ENCODE measurements at regions not wholly inside any gene's neighbourhood (a gene's known extent, or its start where the extent isn't known, plus 50 kb on each side); places are given as distances from the start of the nearest gene placed in this dataset.

DNA sequence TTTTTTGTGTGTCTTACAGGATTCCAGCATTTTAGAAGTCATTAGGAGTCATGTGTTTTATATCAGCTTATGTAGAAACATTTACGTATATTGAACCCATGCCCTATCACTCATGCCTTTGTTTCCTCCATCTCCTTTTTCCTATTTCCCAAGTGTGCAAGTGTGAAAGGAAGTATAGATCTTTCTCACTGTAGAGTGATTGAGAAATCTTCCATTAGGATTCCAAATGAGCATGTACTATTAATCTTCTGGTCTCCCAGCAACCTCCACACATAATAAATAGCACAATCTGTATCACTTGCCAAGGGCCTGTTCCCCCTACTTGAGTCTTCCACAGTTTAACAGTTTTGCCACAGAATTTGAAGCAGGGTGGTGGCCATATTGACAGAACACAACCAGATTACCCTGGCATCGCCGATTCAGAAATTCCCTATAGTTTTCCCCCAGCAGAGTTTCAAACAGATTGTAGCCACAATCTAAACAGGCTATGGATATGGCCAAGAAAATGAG, 1052.8 kb downstream of the TTLL7 start:
- H3K36me3 ChIP-seq, result no peaks in the 10 kb centered on the region
- H3K27me3 ChIP-seq, result no peaks in the 10 kb centered on the region
- TF ChIP-seq POLR2A (IDR thresholded peaks at IDR 0.05), result no peak
- TF ChIP-seq, protein P1, sequence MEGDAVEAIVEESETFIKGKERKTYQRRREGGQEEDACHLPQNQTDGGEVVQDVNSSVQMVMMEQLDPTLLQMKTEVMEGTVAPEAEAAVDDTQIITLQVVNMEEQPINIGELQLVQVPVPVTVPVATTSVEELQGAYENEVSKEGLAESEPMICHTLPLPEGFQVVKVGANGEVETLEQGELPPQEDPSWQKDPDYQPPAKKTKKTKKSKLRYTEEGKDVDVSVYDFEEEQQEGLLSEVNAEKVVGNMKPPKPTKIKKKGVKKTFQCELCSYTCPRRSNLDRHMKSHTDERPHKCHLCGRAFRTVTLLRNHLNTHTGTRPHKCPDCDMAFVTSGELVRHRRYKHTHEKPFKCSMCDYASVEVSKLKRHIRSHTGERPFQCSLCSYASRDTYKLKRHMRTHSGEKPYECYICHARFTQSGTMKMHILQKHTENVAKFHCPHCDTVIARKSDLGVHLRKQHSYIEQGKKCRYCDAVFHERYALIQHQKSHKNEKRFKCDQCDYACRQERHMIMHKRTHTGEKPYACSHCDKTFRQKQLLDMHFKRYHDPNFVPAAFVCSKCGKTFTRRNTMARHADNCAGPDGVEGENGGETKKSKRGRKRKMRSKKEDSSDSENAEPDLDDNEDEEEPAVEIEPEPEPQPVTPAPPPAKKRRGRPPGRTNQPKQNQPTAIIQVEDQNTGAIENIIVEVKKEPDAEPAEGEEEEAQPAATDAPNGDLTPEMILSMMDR (IDR thresholded peaks at IDR 0.05), result no peak
- WGBS (ENCODE audit: insufficient coverage, low coverage, low lambda C conversion rate, missing lambda C conversion rate), result 83% methylated on average over 3 of the region's 3 CpGs
- no peak overlapping the region for H3K27ac ChIP-seq
- H3K4me1 ChIP-seq, result no peaks in the 10 kb centered on the region
- no peak overlapping the region for H3K4me3 ChIP-seq
- DNase-seq (no peak), ATAC-seq (no peak)
- intact Hi-C loops (cut with DNase I), result no loop called here
- H3K9me3 ChIP-seq, result no peaks in the 10 kb centered on the region

DNA sequence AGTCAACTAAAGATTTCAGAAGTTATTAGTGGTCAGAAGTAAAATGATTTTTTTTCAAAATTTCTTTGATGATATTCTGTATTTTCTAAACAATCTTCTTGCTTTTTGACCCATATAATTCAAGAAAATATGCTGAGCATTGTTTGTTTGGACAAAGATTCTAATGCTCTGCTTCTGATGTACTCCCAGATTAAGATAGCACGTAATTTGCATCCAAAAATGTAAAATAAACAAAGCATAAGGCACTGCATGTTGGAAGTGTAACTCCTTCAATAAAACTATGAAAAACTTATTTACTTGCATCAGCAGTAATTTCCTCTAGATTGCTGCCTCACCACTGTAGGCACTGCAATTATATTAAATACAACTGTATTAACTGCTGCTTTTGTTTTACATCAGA, 1054.1 kb downstream of the TTLL7 start:
- WGBS (ENCODE audit: insufficient coverage, low coverage, low lambda C conversion rate, missing lambda C conversion rate), result 30% methylated on average over 1 of the region's 1 CpG
- no peak overlapping the region for H3K27ac ChIP-seq
- no peaks in the 10 kb centered on the region for H3K4me1 ChIP-seq
- H3K9me3 ChIP-seq, result no peaks in the 10 kb centered on the region
- H3K27me3 ChIP-seq, result no peaks in the 10 kb centered on the region
- no peak for DNase-seq
- no peaks in the 10 kb centered on the region for H3K36me3 ChIP-seq
- intact Hi-C loops (cut with DNase I), result no loop called here
- H3K4me3 ChIP-seq, result no peak overlapping the region
- no peak for ATAC-seq
- no peak for TF ChIP-seq POLR2A (IDR thresholded peaks at IDR 0.05)
- TF ChIP-seq, protein P1 (IDR thresholded peaks at IDR 0.05), result no peak

DNA sequence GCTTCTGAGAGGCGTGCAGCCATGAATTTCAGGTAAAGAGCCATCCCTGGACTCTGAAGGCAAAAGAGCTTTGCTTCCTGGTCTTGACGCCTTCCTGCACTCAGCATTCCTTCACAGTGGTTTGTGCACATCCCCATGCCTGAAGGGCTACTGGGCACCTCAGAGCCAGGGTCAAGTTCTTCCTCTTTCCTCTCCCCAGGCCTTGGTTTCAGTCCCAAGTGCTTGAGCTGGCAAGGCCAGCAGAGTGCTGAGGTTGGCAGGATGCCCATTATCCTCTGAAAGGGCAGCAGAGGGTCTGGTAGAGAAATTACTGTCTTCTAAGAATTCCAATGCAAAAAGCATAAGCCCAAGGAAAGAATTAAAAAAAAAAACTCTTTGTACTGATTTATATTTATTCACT, 1064.9 kb downstream of the TTLL7 start:
- intact Hi-C loops (cut with DNase I), result no loop called here
- 76% methylated on average over 2 of the region's 2 CpGs for WGBS (ENCODE audit: insufficient coverage, low coverage, low lambda C conversion rate, missing lambda C conversion rate)
- no peak for ATAC-seq
- TF ChIP-seq, protein P1 (IDR thresholded peaks at IDR 0.05), result no peak
- TF ChIP-seq POLR2A (IDR thresholded peaks at IDR 0.05), result no peak
- H3K4me3 ChIP-seq, result no peak overlapping the region
- H3K27ac ChIP-seq, result no peak overlapping the region
- no peak for DNase-seq
- H3K4me1 ChIP-seq, result no peaks in the 10 kb centered on the region
- H3K27me3 ChIP-seq, result no peaks in the 10 kb centered on the region
- no peaks in the 10 kb centered on the region for H3K36me3 ChIP-seq
- no peaks in the 10 kb centered on the region for H3K9me3 ChIP-seq

DNA sequence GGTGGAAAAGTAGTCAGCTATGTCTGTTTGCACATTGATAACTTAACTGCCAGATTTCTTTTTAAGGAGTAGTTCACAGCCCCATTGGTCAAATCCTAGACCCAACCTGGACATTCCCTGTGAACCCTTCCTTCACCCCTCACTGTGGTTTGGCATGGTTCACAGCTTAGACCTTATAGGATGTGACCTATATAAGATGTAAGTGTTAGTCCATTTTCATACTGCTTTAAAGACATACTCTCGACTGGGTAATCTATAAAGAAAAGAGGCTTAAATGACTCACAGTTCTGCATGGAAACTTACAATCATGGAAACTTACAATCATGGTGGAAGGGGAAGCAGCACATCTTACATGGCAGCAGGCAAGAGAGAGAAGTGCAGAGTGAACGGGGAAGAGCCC, 1066.2 kb downstream of the TTLL7 start:
- no peak overlapping the region for H3K27ac ChIP-seq
- no peaks in the 10 kb centered on the region for H3K36me3 ChIP-seq
- intact Hi-C loops (cut with DNase I), result no loop called here
- ATAC-seq, result no peak
- no peak overlapping the region for H3K4me3 ChIP-seq
- WGBS (ENCODE audit: insufficient coverage, low coverage, low lambda C conversion rate, missing lambda C conversion rate), result 70% methylated on average over 2 of the region's 2 CpGs
- H3K27me3 ChIP-seq, result no peaks in the 10 kb centered on the region
- H3K9me3 ChIP-seq, result no peaks in the 10 kb centered on the region
- TF ChIP-seq, protein P1 (IDR thresholded peaks at IDR 0.05), result no peak
- no peak for TF ChIP-seq POLR2A (IDR thresholded peaks at IDR 0.05)
- no peaks in the 10 kb centered on the region for H3K4me1 ChIP-seq
- DNase-seq, result no peak

DNA sequence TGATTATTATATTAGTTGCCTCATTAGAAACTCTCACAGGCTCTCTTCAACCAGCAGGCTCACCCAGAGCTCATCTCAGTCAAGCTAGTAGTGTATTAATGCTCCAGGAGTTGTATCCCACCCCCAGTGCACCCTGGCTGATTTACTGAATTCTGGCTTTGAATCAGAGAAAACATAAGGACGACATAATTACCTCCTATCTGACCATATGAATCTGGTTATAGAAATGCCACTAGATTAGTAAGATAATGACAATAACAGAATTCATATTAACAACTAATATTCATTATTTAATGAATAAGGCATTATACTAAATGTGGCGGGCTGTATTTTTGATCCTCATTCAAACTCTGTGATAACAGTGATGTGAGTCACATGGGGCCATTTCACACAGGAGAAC, 1066.7 kb downstream of the TTLL7 start:
- ATAC-seq (no peak), DNase-seq (no peak)
- intact Hi-C loops (cut with DNase I), result no loop called here
- H3K4me3 ChIP-seq, result no peak overlapping the region
- no peaks in the 10 kb centered on the region for H3K27me3 ChIP-seq
- no peaks in the 10 kb centered on the region for H3K9me3 ChIP-seq
- no peak overlapping the region for H3K27ac ChIP-seq
- WGBS (ENCODE audit: insufficient coverage, low coverage, low lambda C conversion rate, missing lambda C conversion rate), result 82% methylated on average over 2 of the region's 2 CpGs
- TF ChIP-seq, protein P1 (IDR thresholded peaks at IDR 0.05), result no peak
- TF ChIP-seq POLR2A (IDR thresholded peaks at IDR 0.05), result no peak
- no peaks in the 10 kb centered on the region for H3K36me3 ChIP-seq
- no peaks in the 10 kb centered on the region for H3K4me1 ChIP-seq

All from right lobe of liver (tissue), 6 donors.